HepG2 (cell line): ENCODE measurements at regions not wholly inside any gene's neighbourhood (a gene's known extent, or its start where the extent isn't known, plus 50 kb on each side); places are given as distances from the start of the nearest gene placed in this dataset.
A peak's percentile ranks its signal among the peaks of the same experiment; 100 is the strongest.
"Not testable (repeated sequence)": the region's sequence is repeated elsewhere in the genome, so short reads cannot be mapped to it uniquely, and the experiment has no call there.

Source experiments
- ATAC-seq: fragments of 200-7000 bp; cut with Tn5 transposase; 3 replicates; pipeline ENCODE4 v1.9.1; 2020; ENCODE audit warnings: mild to moderate bottlenecking, moderate library complexity
- BruUV-seq: library from RNA; stranded (reverse); fragments of 400-500 nt; replicated peaks from 2 replicates; lab custom pipeline; 2021; lab: Mats Ljungman, UMichigan
- CTCF ChIA-PET: fragments of 300-600 bp; formaldehyde crosslinking; extraction: SDS; loops from one replicate; lab custom pipeline; 2021; ENCODE audit warnings: low total read pairs, inconsistent platforms, low intra/inter-chr PET ratio; lab: Yijun Ruan, JAX
- POLR2A ChIA-PET: fragments of 350-600 bp; sonication (Branson Sonifier 250); formaldehyde crosslinking; loops from one replicate; lab custom pipeline; 2020; ENCODE audit warnings: antibody characterized with exemption, inconsistent platforms; lab: Yijun Ruan, JAX
- DNase-seq: peaks from one replicate; pipeline ENCODE4 v3.0.0-alpha.2; 2015; ENCODE audit warnings: low spot score
- FAIRE-seq: peaks from 3 replicates; lab custom pipeline; 2011; peaks lifted over from hg19 to GRCh38; lab: Jason Lieb, UNC
- H2AFZ ChIP-seq: one replicate; pipeline ENCODE4 v1.6.1; 2011; ENCODE audit warnings: low read length, inconsistent platforms
- H3K27ac ChIP-seq: fragments of 300-600 bp; 3 replicates; pipeline ENCODE4 v1.8.0; 2011; ENCODE audit warnings: mixed run types, mild to moderate bottlenecking, mixed read lengths, low read length, inconsistent platforms; ENCODE audit not compliant: insufficient read depth; ENCODE audit errors: extremely low read length
- H3K27me3 ChIP-seq, 2 experiments: fragments of 200-600 bp in 1 of 2; 2 replicates in 1 of 2; 3 replicates in 1 of 2; pipeline versions ENCODE4 v1.6.0 to v1.8.0; 2011; ENCODE audit warnings: low read length in 2 of 2, mild to moderate bottlenecking in 2 of 2, moderate library complexity in 2 of 2, inconsistent platforms in 1 of 2; ENCODE audit not compliant: insufficient read depth in 2 of 2, control insufficient read depth in 1 of 2
- H3K36me3 ChIP-seq, 2 experiments: fragments of 200-600 bp in 1 of 2; replicated peaks in 1 of 2; 2 replicates in 1 of 2; 3 replicates in 1 of 2; pipeline versions ENCODE4 v1.5.1 to v1.8.0; 2011; ENCODE audit warnings: low read length in 2 of 2, inconsistent platforms in 1 of 2; ENCODE audit not compliant: insufficient read depth in 2 of 2, control insufficient read depth in 1 of 2
- H3K4me1 ChIP-seq: 2 replicates; pipeline ENCODE4 v1.5.1; 2012; ENCODE audit warnings: low read length, inconsistent platforms; ENCODE audit not compliant: insufficient read depth
- H3K4me2 ChIP-seq: 2 replicates; pipeline ENCODE4 v1.6.0; 2011; ENCODE audit warnings: low read depth, low read length, inconsistent platforms
- H3K4me3 ChIP-seq, 3 experiments: fragments of 200-600 bp in 1 of 3; sonication (generic), shearing (Covaris generic) in 1 of 3; replicated peaks in 1 of 3; 2 replicates each; pipeline ENCODE4 v1.5.1; 2011 to 2016; ENCODE audit warnings: low read length in 3 of 3, inconsistent platforms in 2 of 3, low read depth in 2 of 3, mild to moderate bottlenecking in 2 of 3, control low read depth in 1 of 3, mixed read lengths in 1 of 3; ENCODE audit not compliant: insufficient read depth in 1 of 3
- H3K79me2 ChIP-seq: one replicate; pipeline ENCODE4 v1.6.1; 2011; ENCODE audit warnings: low read length, inconsistent platforms; ENCODE audit not compliant: insufficient read depth
- H3K9ac ChIP-seq: 2 replicates; pipeline ENCODE4 v1.6.0; 2011; ENCODE audit warnings: mild to moderate bottlenecking, low read depth, low read length, inconsistent platforms; ENCODE audit not compliant: insufficient read depth
- H3K9me3 ChIP-seq: 2 replicates; pipeline ENCODE4 v1.5.1; 2012; ENCODE audit warnings: mild to moderate bottlenecking, low read length
- H4K20me1 ChIP-seq: 2 replicates; pipeline ENCODE4 v1.6.0; 2011; ENCODE audit warnings: inconsistent platforms, mild to moderate bottlenecking, low read length, moderate library complexity; ENCODE audit not compliant: insufficient read depth
- WGBS: methylation state at CpG from one replicate; pipeline ENCODE4 v1.1.6; 2017; ENCODE audit warnings: low lambda C conversion rate; 5-methylcytosine and 5-hydroxymethylcytosine counted together
- in situ Hi-C: cut with HindIII; loops from 2 replicates; pipeline ENCODE4 v1.10.0; 2017; ENCODE audit warnings: low pct_unique_long_range_greater_than_20kb; ENCODE audit not compliant: extremely low pct_ligation_motif_present
- intact Hi-C: fragments of 100-400 bp; cut with micrococcal nuclease; formaldehyde crosslinking; loops from one replicate; pipeline ENCODE4 v1.10.0; 2022; ENCODE audit not compliant: unreplicated experiment

DNA sequence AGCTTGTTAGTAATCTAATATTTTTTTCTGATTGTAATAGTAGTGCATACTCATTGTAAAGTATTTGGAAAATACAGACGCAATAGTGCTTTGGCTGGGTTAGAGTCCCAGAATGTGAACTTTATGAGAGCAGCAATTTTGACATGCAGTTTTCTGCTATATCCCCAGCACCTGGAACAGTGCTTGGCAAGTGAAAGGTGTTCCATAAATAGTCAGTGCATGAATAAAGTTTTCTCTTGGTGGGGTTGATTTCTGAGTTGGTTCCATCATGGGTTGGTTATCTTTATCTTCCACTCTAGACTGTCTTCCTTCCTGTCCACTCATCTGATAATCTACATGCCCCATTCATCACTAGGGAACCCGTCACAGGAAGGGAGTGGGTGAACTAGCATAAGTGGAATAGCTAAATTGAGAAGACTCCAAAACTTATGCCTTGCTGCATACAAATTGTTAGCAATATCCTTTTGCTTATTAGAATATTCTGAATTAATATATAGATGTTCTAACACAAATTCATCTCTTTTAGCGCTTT lies 69.3 kb upstream of the MINPP1 start:
- FAIRE-seq, BruUV-seq, H3K79me2 ChIP-seq, H3K9me3 ChIP-seq, H3K9ac ChIP-seq, DNase-seq, POLR2A ChIA-PET, H3K36me3 ChIP-seq, H3K4me1 ChIP-seq, H3K27me3 ChIP-seq, H3K4me2 ChIP-seq, in situ Hi-C loops, CTCF ChIA-PET, H3K4me3 ChIP-seq, H2AFZ ChIP-seq, H3K27ac ChIP-seq, H4K20me1 ChIP-seq, intact Hi-C loops, ATAC-seq: not testable (repeated sequence)
- 97% methylated on average over 1 of the region's 3 CpGs for WGBS

GRCh38 chr10:87436104-87436503 lies 68.6 kb upstream of the MINPP1 start:
- in situ Hi-C loops, DNase-seq, BruUV-seq, H3K4me2 ChIP-seq, H3K27ac ChIP-seq, H3K4me3 ChIP-seq, CTCF ChIA-PET, FAIRE-seq, H3K4me1 ChIP-seq, H3K9me3 ChIP-seq, H3K9ac ChIP-seq, H2AFZ ChIP-seq, intact Hi-C loops, H3K79me2 ChIP-seq, H3K27me3 ChIP-seq, POLR2A ChIA-PET, H4K20me1 ChIP-seq, H3K36me3 ChIP-seq: not testable (repeated sequence)
- 1% methylated on average over 10 of the region's 14 CpGs for WGBS
- ATAC-seq, result peak; percentile 98

GRCh38 chr10:87437450-87437849 lies 67.2 kb upstream of the MINPP1 start:
- ATAC-seq, FAIRE-seq, in situ Hi-C loops: not testable (repeated sequence)

More at GRCh38 chr10:87437450-87437849, 67.2 kb upstream of the MINPP1 start:
- H3K4me2 ChIP-seq, H3K9me3 ChIP-seq, BruUV-seq, DNase-seq, H3K36me3 ChIP-seq, H3K27ac ChIP-seq, H2AFZ ChIP-seq, H3K79me2 ChIP-seq, H4K20me1 ChIP-seq, intact Hi-C loops, H3K4me3 ChIP-seq, H3K4me1 ChIP-seq, POLR2A ChIA-PET, H3K9ac ChIP-seq, CTCF ChIA-PET, H3K27me3 ChIP-seq: not testable (repeated sequence)
- 0% methylated on average over 2 of the region's 2 CpGs for WGBS
